ENCODE measurements at regions not wholly inside any gene's neighbourhood (a gene's known extent, or its start where the extent isn't known, plus 50 kb on each side); places are given as distances from the start of the nearest gene placed in this dataset.

- Histone ChIP-seq H3K9me3 (ENCODE audit: control insufficient read depth in 1 of 2, low read length in 2 of 2) (no peaks in the 10 kb centered on the region), H3K4me1 (ENCODE audit: insufficient read depth, low read length) (no peaks in the 10 kb centered on the region), H3K4me3 (ENCODE audit: low read length in 2 of 2) (no peak overlapping the region), H3K27me3 (ENCODE audit: insufficient read depth, low read length) (no peaks in the 10 kb centered on the region), H3K27ac (ENCODE audit: low read depth, low read length) (no peak overlapping the region), H3K36me3 (ENCODE audit: insufficient read depth, low read length) (no peaks in the 10 kb centered on the region)
- POLR2A ChIA-PET (ENCODE audit: partially characterized antibody), result no interaction called here
- Mint-ChIP-seq H3K4me1 (peaks cover 0 to 8% (median 7%) of the 10 kb centered on the region in 4 donors), H3K27ac (peak overlapping the region in 1 of 7 donors; percentile 60), H3K9me3 (peaks cover 0 to 8% (median under 1%) of the 10 kb centered on the region in 8 donors), H3K27me3 (peaks cover under 1 to 3% of the 10 kb centered on the region in 2 donors), H3K36me3 (no peaks in the 10 kb centered on the region), H3K4me3 (peak overlapping the region in 3 of 8 donors; percentile 11 to 60 (median 55))
- intact Hi-C loops (cut with micrococcal nuclease), result no loop called here
- CTCF ChIA-PET (ENCODE audit: partially characterized antibody), result no interaction called here
- no peak for DNase-seq
Measured at GRCh38 chr1:185404291-185404690, 87.2 kb upstream of the IVNS1ABP start.

GRCh38 chr1:185402930-185403329 lies 85.9 kb upstream of the IVNS1ABP start:
- ChIA-PET POLR2A (ENCODE audit: partially characterized antibody) (no interaction called here), CTCF (ENCODE audit: partially characterized antibody) (no interaction called here)
- H3K27ac ChIP-seq (ENCODE audit: low read depth, low read length), result no peak overlapping the region
- no peak overlapping the region for H3K27ac Mint-ChIP-seq
- no peaks in the 10 kb centered on the region for H3K27me3 ChIP-seq (ENCODE audit: insufficient read depth, low read length)
- H3K36me3 Mint-ChIP-seq, result no peaks in the 10 kb centered on the region
- H3K4me1 ChIP-seq (ENCODE audit: insufficient read depth, low read length), result no peaks in the 10 kb centered on the region
- H3K4me3 ChIP-seq (ENCODE audit: low read length in 2 of 2), result no peak overlapping the region
- H3K9me3 Mint-ChIP-seq, result peaks cover 0 to 4% (median under 1%) of the 10 kb centered on the region in 8 donors
- DNase-seq, result no peak
- no peaks in the 10 kb centered on the region for H3K36me3 ChIP-seq (ENCODE audit: insufficient read depth, low read length)
- H3K9me3 ChIP-seq (ENCODE audit: control insufficient read depth in 1 of 2, low read length in 2 of 2), result no peaks in the 10 kb centered on the region
- intact Hi-C loops (cut with micrococcal nuclease), result no loop called here
- H3K27me3 Mint-ChIP-seq, result peaks cover 0 to 3% of the 10 kb centered on the region in 2 donors
- peaks cover 0 to 9% (median 8%) of the 10 kb centered on the region in 4 donors for H3K4me1 Mint-ChIP-seq
- H3K4me3 Mint-ChIP-seq, result peak overlapping the region in 1 of 8 donors; percentile 29

- POLR2A ChIA-PET (ENCODE audit: partially characterized antibody), result no interaction called here
Measured at GRCh38 chr1:185401019-185401418, 84.0 kb upstream of the IVNS1ABP start.

GRCh38 chr1:185400052-185400451 lies 83.0 kb upstream of the IVNS1ABP start:
- H3K4me3 Mint-ChIP-seq, result no peak overlapping the region
- intact Hi-C loops (cut with micrococcal nuclease), result no loop called here
- ChIA-PET POLR2A (ENCODE audit: partially characterized antibody) (no interaction called here), CTCF (ENCODE audit: partially characterized antibody) (interaction anchor here (1.0 kb wide), 1 partner anchor 196 kb away, joined by 3 read pairs; no protein-coding TSS in a partner anchor)
- H3K27me3 Mint-ChIP-seq, result peaks cover 0 to 3% of the 10 kb centered on the region in 2 donors
- H3K27ac ChIP-seq (ENCODE audit: low read depth, low read length), result no peak overlapping the region
- H3K27me3 ChIP-seq (ENCODE audit: insufficient read depth, low read length), result no peaks in the 10 kb centered on the region
- peaks cover 0 to 9% (median 8%) of the 10 kb centered on the region in 4 donors for H3K4me1 Mint-ChIP-seq
- no peak overlapping the region for H3K27ac Mint-ChIP-seq
- H3K36me3 ChIP-seq (ENCODE audit: insufficient read depth, low read length), result no peaks in the 10 kb centered on the region
- no peak overlapping the region for H3K4me3 ChIP-seq (ENCODE audit: low read length in 2 of 2)
- H3K36me3 Mint-ChIP-seq, result no peaks in the 10 kb centered on the region
- H3K9me3 ChIP-seq (ENCODE audit: control insufficient read depth in 1 of 2, low read length in 2 of 2), result no peaks in the 10 kb centered on the region
- no peak for DNase-seq
- H3K4me1 ChIP-seq (ENCODE audit: insufficient read depth, low read length), result no peaks in the 10 kb centered on the region
- peaks cover 0 to 2% (median 0%) of the 10 kb centered on the region in 8 donors for H3K9me3 Mint-ChIP-seq

More at GRCh38 chr1:185401019-185401418, 84.0 kb upstream of the IVNS1ABP start:
- DNase-seq, result no peak
- Mint-ChIP-seq H3K27ac (no peak overlapping the region), H3K4me1 (peaks cover 0 to 9% (median 8%) of the 10 kb centered on the region in 4 donors), H3K27me3 (peaks cover 0 to 3% of the 10 kb centered on the region in 2 donors), H3K9me3 (peaks cover 0 to 2% (median 0%) of the 10 kb centered on the region in 8 donors), H3K36me3 (no peaks in the 10 kb centered on the region), H3K4me3 (no peak overlapping the region)
- no peaks in the 10 kb centered on the region for H3K27me3 ChIP-seq (ENCODE audit: insufficient read depth, low read length)
- H3K36me3 ChIP-seq (ENCODE audit: insufficient read depth, low read length), result no peaks in the 10 kb centered on the region
- intact Hi-C loops (cut with micrococcal nuclease), result no loop called here
- no peaks in the 10 kb centered on the region for H3K9me3 ChIP-seq (ENCODE audit: control insufficient read depth in 1 of 2, low read length in 2 of 2)
- H3K4me1 ChIP-seq (ENCODE audit: insufficient read depth, low read length), result no peaks in the 10 kb centered on the region
- H3K27ac ChIP-seq (ENCODE audit: low read depth, low read length), result no peak overlapping the region
- CTCF ChIA-PET (ENCODE audit: partially characterized antibody), result no interaction called here
- H3K4me3 ChIP-seq (ENCODE audit: low read length in 2 of 2), result no peak overlapping the region

- POLR2A ChIA-PET (ENCODE audit: partially characterized antibody), result no interaction called here
- Histone ChIP-seq H3K27me3 (ENCODE audit: insufficient read depth, low read length) (no peaks in the 10 kb centered on the region), H3K27ac (ENCODE audit: low read depth, low read length) (no peak overlapping the region), H3K36me3 (ENCODE audit: insufficient read depth, low read length) (no peaks in the 10 kb centered on the region), H3K4me1 (ENCODE audit: insufficient read depth, low read length) (no peaks in the 10 kb centered on the region), H3K9me3 (ENCODE audit: control insufficient read depth in 1 of 2, low read length in 2 of 2) (no peaks in the 10 kb centered on the region), H3K4me3 (ENCODE audit: low read length in 2 of 2) (no peak overlapping the region)
- CTCF ChIA-PET (ENCODE audit: partially characterized antibody), result no interaction called here
- peaks cover 0 to 2% of the 10 kb centered on the region in 2 donors for H3K27me3 Mint-ChIP-seq
- DNase-seq, result no peak
- peaks cover 0 to 2% (median 0%) of the 10 kb centered on the region in 8 donors for H3K9me3 Mint-ChIP-seq
- intact Hi-C loops (cut with micrococcal nuclease), result no loop called here
- H3K4me1 Mint-ChIP-seq, result peaks cover 0 to 4% (median 2%) of the 10 kb centered on the region in 4 donors
- no peak overlapping the region for H3K27ac Mint-ChIP-seq
- H3K4me3 Mint-ChIP-seq, result no peak overlapping the region
- no peaks in the 10 kb centered on the region for H3K36me3 Mint-ChIP-seq
Measured at GRCh38 chr1:185398599-185398998, 81.6 kb upstream of the IVNS1ABP start.

GRCh38 chr1:185398022-185398421 lies 81.0 kb upstream of the IVNS1ABP start:
- Mint-ChIP-seq H3K4me1 (peaks cover 0 to 4% (median under 1%) of the 10 kb centered on the region in 4 donors), H3K27me3 (no peaks in the 10 kb centered on the region), H3K9me3 (peaks cover 0 to 2% (median 0%) of the 10 kb centered on the region in 8 donors), H3K27ac (peak overlapping the region in 1 of 7 donors; percentile 60), H3K36me3 (no peaks in the 10 kb centered on the region), H3K4me3 (peak overlapping the region in 1 of 8 donors; percentile 23)
- no peaks in the 10 kb centered on the region for H3K4me1 ChIP-seq (ENCODE audit: insufficient read depth, low read length)
- no peak overlapping the region for H3K27ac ChIP-seq (ENCODE audit: low read depth, low read length)
- H3K9me3 ChIP-seq (ENCODE audit: control insufficient read depth in 1 of 2, low read length in 2 of 2), result no peaks in the 10 kb centered on the region
- intact Hi-C loops (cut with micrococcal nuclease), result no loop called here
- DNase-seq, result peak in 1 of 5 donors; percentile 8
- no peaks in the 10 kb centered on the region for H3K36me3 ChIP-seq (ENCODE audit: insufficient read depth, low read length)
- H3K27me3 ChIP-seq (ENCODE audit: insufficient read depth, low read length), result no peaks in the 10 kb centered on the region
- CTCF ChIA-PET (ENCODE audit: partially characterized antibody), result no interaction called here
- POLR2A ChIA-PET (ENCODE audit: partially characterized antibody), result no interaction called here
- H3K4me3 ChIP-seq (ENCODE audit: low read length in 2 of 2), result no peak overlapping the region

- H3K27ac ChIP-seq (ENCODE audit: low read depth, low read length), result no peak overlapping the region
- H3K27me3 ChIP-seq (ENCODE audit: insufficient read depth, low read length), result no peaks in the 10 kb centered on the region
- Mint-ChIP-seq H3K4me3 (no peak overlapping the region), H3K4me1 (peaks cover 0 to 4% (median under 1%) of the 10 kb centered on the region in 4 donors), H3K27me3 (no peaks in the 10 kb centered on the region), H3K36me3 (no peaks in the 10 kb centered on the region), H3K9me3 (peaks cover 0 to 2% (median 0%) of the 10 kb centered on the region in 8 donors), H3K27ac (no peak overlapping the region)
- H3K4me1 ChIP-seq (ENCODE audit: insufficient read depth, low read length), result no peaks in the 10 kb centered on the region
- POLR2A ChIA-PET (ENCODE audit: partially characterized antibody), result no interaction called here
- CTCF ChIA-PET (ENCODE audit: partially characterized antibody), result no interaction called here
- no peaks in the 10 kb centered on the region for H3K9me3 ChIP-seq (ENCODE audit: control insufficient read depth in 1 of 2, low read length in 2 of 2)
- intact Hi-C loops (cut with micrococcal nuclease), result no loop called here
- no peak for DNase-seq
- no peak overlapping the region for H3K4me3 ChIP-seq (ENCODE audit: low read length in 2 of 2)
- H3K36me3 ChIP-seq (ENCODE audit: insufficient read depth, low read length), result no peaks in the 10 kb centered on the region
Measured at GRCh38 chr1:185397183-185397582, 80.1 kb upstream of the IVNS1ABP start.

Measured in CD4-positive, alpha-beta memory T cell (primary cell).